Adrenal gland (tissue), 9 donors: ENCODE measurements at regions not wholly inside any gene's neighbourhood (a gene's known extent, or its start where the extent isn't known, plus 50 kb on each side); places are given as distances from the start of the nearest gene placed in this dataset.

Experiments used
- DNase-seq, 7 donors: peaks; one replicate each; pipeline ENCODE4 v3.0.0-alpha.2; 2019 to 2020
- H3K27ac ChIP-seq, 5 donors: fragments of 200-600 bp; sonication (generic) in 4 of 5; 1 replicate in 3 of 5; 2 replicates in 2 of 5; pipeline versions ENCODE4 v1.5.1 to v1.8.0; 2016 to 2020; ENCODE audit warnings: mild to moderate bottlenecking in 1 of 5
- H3K27me3 ChIP-seq: fragments of 200-600 bp; 2 replicates; pipeline ENCODE4 v1.8.0; 2021
- H3K36me3 ChIP-seq, 2 donors: fragments of 200-600 bp; replicated peaks in 1 of 2; 1 replicate in 1 of 2; 2 replicates in 1 of 2; pipeline versions ENCODE4 v1.5.1 to v1.8.0; 2018 to 2022
- H3K4me1 ChIP-seq, 2 donors: fragments of 200-600 bp; replicated peaks in 1 of 2; 1 replicate in 1 of 2; 2 replicates in 1 of 2; pipeline versions ENCODE4 v1.5.1 to v1.8.0; 2018 to 2021
- H3K4me3 ChIP-seq, 4 donors: fragments of 200-600 bp; sonication (generic) in 3 of 4; one replicate each; pipeline ENCODE4 v1.5.1; 2016 to 2018
- H3K9me3 ChIP-seq, 3 donors: fragments of 200-600 bp; sonication (generic) in 1 of 3; replicated peaks in 1 of 3; 1 replicate in 2 of 3; 2 replicates in 1 of 3; pipeline versions ENCODE4 v1.5.1 to v1.8.0; 2016 to 2021
- POLR2A ChIP-seq, 2 donors: fragments of 450-650 bp; IDR thresholded peaks; one replicate each; pipeline ENCODE4 v1.6.1; 2017; ENCODE audit warnings: antibody characterized with exemption in 2 of 2, mild to moderate bottlenecking in 2 of 2, moderate library complexity in 1 of 2
- WGBS, 4 donors: extraction: QIAGEN DNeasy Blood & Tissue Kit in 2 of 4; methylation state at CpG; one replicate each; pipeline versions ENCODE4 v1.1.5 to v1.1.7; 2013 to 2017; 5-methylcytosine and 5-hydroxymethylcytosine counted together
- intact Hi-C, 2 donors: fragments of 100-400 bp; cut with DNase I; formaldehyde crosslinking; loops; one replicate each; pipeline versions ENCODE4 v1.14.1 to v1.15.0; 2022 to 2023
- TF ChIP-seq, protein P1 (sequence below), 6 experiments: fragments of 450-650 bp in 4 of 6; fragments of 200-600 bp in 2 of 6; sonication (generic) in 1 of 6; IDR thresholded peaks; 1 replicate in 5 of 6; 2 replicates in 1 of 6; pipeline versions ENCODE4 v1.5.1 to v1.8.0; 2016 to 2021; ENCODE audit warnings: antibody characterized with exemption in 6 of 6, mild to moderate bottlenecking in 2 of 6, moderate library complexity in 1 of 6
- donor health status: healthy with polysubstance abuse.
- donor health status: Bipolar disorder and iron deficiency.
- donor health status: DM: yes; HTN: yes; CAD: no.
- donor health status: DM: no; HTN: no; CAD: no.
- donor health status: DM: no; HTN: no; CAD: no.

DNA sequence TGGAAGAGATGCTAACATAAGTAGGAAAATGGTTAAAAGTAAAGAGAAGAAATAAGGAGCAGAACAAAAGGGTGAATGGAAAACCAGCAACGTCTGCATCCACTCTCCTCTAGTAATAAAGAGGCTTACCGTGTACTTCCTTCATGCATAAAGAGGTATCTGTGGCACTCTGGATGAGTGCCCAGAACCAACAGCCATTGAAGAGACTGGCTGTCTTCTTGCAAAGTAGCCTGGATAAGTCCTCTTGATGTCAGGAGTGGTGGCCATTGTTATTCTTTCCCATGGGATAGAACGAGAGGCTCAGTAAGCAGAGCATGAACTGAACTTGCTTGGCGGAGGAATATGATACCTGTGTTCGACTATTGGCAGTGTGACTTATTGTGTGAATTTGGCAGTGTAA is 186.2 kb upstream of the RASGRP1 start:
- no peak for DNase-seq
- TF ChIP-seq POLR2A (IDR thresholded peaks at IDR 0.05), result no peak
- WGBS, 4 donors, result 70 to 80% (median 72%) methylated on average over 5 of the region's 5 CpGs
- intact Hi-C loops, result no loop called here
- Histone ChIP-seq H3K27me3 (no peaks in the 10 kb centered on the region), H3K4me3 (no peak overlapping the region), H3K27ac (no peak overlapping the region), H3K36me3 (no peaks in the 10 kb centered on the region), H3K4me1 (no peaks in the 10 kb centered on the region), H3K9me3 (no peaks in the 10 kb centered on the region)

DNA sequence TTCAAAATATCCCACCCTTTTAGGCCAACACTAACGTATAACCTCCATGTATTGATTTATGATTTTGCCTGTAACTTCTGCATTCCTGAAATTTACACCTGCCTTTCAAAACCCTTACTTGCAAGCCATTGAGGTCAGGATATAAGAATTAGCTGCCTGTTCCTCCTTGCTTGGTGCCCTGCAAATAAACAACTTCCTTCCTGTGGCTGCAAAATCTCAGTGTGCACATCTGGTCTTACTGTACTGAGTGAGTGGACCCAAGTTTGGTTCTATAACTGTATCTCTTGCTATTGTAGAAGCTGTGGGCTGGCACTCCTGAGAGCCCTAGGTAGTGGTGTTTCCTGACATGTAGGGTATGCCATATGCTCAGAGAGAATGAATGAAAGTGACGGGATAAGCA is 191.1 kb upstream of the RASGRP1 start:
- 60 to 76% (median 69%) methylated on average over 2 of the region's 2 CpGs for WGBS, 4 donors
- no peak overlapping the region for H3K27ac ChIP-seq

DNA sequence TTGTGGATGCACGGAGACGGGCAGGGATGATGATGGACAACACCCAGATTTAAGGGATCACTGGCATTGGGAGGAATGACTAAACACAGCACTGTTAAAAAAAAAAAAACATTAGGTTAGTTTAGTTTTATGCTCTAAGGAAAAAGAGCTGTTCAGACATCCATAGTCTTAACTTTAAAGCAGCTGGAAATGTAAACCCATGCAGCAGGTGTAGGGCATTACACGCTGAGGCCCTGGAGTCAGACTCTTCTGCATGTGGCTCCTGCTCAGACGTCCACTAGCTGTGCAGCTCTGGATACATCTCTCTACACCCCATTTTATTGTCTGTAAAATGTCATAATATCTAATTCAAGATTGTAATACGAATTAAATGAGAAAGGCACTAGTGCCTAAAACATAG is 191.8 kb upstream of the RASGRP1 start:
- H3K4me3 ChIP-seq, result no peak overlapping the region
- no peaks in the 10 kb centered on the region for H3K27me3 ChIP-seq
- H3K27ac ChIP-seq, result no peak overlapping the region
- intact Hi-C loops, result no loop called here
- no peaks in the 10 kb centered on the region for H3K36me3 ChIP-seq
- DNase-seq, result no peak
- TF ChIP-seq POLR2A (IDR thresholded peaks at IDR 0.05), result no peak
- TF ChIP-seq, protein P1, sequence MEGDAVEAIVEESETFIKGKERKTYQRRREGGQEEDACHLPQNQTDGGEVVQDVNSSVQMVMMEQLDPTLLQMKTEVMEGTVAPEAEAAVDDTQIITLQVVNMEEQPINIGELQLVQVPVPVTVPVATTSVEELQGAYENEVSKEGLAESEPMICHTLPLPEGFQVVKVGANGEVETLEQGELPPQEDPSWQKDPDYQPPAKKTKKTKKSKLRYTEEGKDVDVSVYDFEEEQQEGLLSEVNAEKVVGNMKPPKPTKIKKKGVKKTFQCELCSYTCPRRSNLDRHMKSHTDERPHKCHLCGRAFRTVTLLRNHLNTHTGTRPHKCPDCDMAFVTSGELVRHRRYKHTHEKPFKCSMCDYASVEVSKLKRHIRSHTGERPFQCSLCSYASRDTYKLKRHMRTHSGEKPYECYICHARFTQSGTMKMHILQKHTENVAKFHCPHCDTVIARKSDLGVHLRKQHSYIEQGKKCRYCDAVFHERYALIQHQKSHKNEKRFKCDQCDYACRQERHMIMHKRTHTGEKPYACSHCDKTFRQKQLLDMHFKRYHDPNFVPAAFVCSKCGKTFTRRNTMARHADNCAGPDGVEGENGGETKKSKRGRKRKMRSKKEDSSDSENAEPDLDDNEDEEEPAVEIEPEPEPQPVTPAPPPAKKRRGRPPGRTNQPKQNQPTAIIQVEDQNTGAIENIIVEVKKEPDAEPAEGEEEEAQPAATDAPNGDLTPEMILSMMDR (IDR thresholded peaks at IDR 0.05), result no peak
- no peaks in the 10 kb centered on the region for H3K9me3 ChIP-seq
- WGBS, 4 donors, result 64 to 73% (median 68%) methylated on average over 5 of the region's 5 CpGs
- no peaks in the 10 kb centered on the region for H3K4me1 ChIP-seq

More for the DNA sequence above, 191.1 kb upstream of the RASGRP1 start:
- TF ChIP-seq POLR2A (IDR thresholded peaks at IDR 0.05), result no peak
- TF ChIP-seq, protein P1 (IDR thresholded peaks at IDR 0.05), result no peak
- no peak for DNase-seq
- intact Hi-C loops, result no loop called here
- Histone ChIP-seq H3K4me1 (no peaks in the 10 kb centered on the region), H3K9me3 (no peaks in the 10 kb centered on the region), H3K36me3 (no peaks in the 10 kb centered on the region), H3K4me3 (no peak overlapping the region), H3K27me3 (no peaks in the 10 kb centered on the region)

DNA sequence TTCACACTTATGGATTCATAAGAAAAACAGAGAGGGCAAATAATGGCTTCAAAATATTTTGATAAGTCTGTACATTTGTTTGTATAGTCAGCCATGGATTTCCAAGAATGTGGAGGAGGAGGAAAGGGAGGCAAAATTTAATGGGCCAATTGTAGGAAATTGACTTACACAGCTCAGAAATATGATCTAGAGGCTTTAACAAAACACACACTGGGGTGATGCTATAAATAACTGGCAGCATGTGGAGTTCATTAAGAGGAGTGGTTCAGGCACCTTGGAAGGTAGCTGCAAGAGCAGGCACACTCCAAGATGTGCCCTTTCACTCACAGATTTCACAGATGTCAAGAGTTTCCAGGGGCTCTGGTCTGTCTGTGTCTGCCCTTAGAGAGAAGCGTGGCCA is 193.4 kb upstream of the RASGRP1 start:
- intact Hi-C loops, result no loop called here
- WGBS, 4 donors, result 30 to 84% (median 69%) methylated on average over 1 of the region's 1 CpG

DNA sequence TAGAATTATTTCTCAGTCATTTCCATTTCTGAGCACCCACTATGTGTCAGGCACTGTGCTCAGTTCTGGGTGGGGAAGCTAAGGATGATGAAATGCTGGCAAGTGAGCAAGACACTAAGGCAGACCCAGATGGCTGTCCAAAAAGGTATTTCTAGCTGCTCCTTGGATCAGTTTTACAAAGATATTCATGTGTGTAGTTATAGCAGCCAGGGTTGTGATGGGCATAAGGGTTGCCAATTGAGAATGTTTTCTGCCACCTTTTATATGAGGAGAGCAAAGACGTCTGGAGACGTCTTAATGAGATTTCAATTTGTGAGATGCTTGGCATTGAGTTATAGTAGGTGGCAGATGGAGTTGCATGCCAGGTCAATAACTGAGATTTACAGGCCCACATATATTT is 197.1 kb upstream of the RASGRP1 start:
- TF ChIP-seq, protein P1 (IDR thresholded peaks at IDR 0.05), result no peak
- TF ChIP-seq POLR2A (IDR thresholded peaks at IDR 0.05), result no peak
- no peak overlapping the region for H3K27ac ChIP-seq

More for the DNA sequence above, 193.4 kb upstream of the RASGRP1 start:
- no peaks in the 10 kb centered on the region for H3K4me1 ChIP-seq
- TF ChIP-seq POLR2A (IDR thresholded peaks at IDR 0.05), result no peak
- TF ChIP-seq, protein P1 (IDR thresholded peaks at IDR 0.05), result no peak
- DNase-seq, result no peak
- H3K9me3 ChIP-seq, result no peaks in the 10 kb centered on the region
- no peak overlapping the region for H3K27ac ChIP-seq
- no peak overlapping the region for H3K4me3 ChIP-seq
- no peaks in the 10 kb centered on the region for H3K27me3 ChIP-seq
- no peaks in the 10 kb centered on the region for H3K36me3 ChIP-seq

More for the DNA sequence above, 197.1 kb upstream of the RASGRP1 start:
- Histone ChIP-seq H3K4me1 (no peaks in the 10 kb centered on the region), H3K9me3 (no peaks in the 10 kb centered on the region), H3K4me3 (no peak overlapping the region), H3K27me3 (no peaks in the 10 kb centered on the region), H3K36me3 (no peaks in the 10 kb centered on the region)
- 69 to 77% (median 73%) methylated on average over 2 of the region's 2 CpGs for WGBS, 4 donors
- intact Hi-C loops, result no loop called here
- no peak for DNase-seq
